HepG2 (cell line): ENCODE measurements at regions not wholly inside any gene's neighbourhood (a gene's known extent, or its start where the extent isn't known, plus 50 kb on each side); places are given as distances from the start of the nearest gene placed in this dataset.

Experiments used
- ATAC-seq: fragments of 200-7000 bp; cut with Tn5 transposase; 3 replicates; pipeline ENCODE4 v1.9.1; 2020; ENCODE audit warnings: mild to moderate bottlenecking, moderate library complexity
- BruUV-seq: library from RNA; stranded (reverse); fragments of 400-500 nt; replicated peaks from 2 replicates; lab custom pipeline; 2021; lab: Mats Ljungman, UMichigan
- CTCF ChIA-PET: fragments of 300-600 bp; formaldehyde crosslinking; extraction: SDS; loops from one replicate; lab custom pipeline; 2021; ENCODE audit warnings: low total read pairs, inconsistent platforms, low intra/inter-chr PET ratio; lab: Yijun Ruan, JAX
- POLR2A ChIA-PET: fragments of 350-600 bp; sonication (Branson Sonifier 250); formaldehyde crosslinking; loops from one replicate; lab custom pipeline; 2020; ENCODE audit warnings: antibody characterized with exemption, inconsistent platforms; lab: Yijun Ruan, JAX
- DNase-seq: peaks from one replicate; pipeline ENCODE4 v3.0.0-alpha.2; 2015; ENCODE audit warnings: low spot score
- FAIRE-seq: peaks from 3 replicates; lab custom pipeline; 2011; peaks lifted over from hg19 to GRCh38; lab: Jason Lieb, UNC
- H2AFZ ChIP-seq: one replicate; pipeline ENCODE4 v1.6.1; 2011; ENCODE audit warnings: low read length, inconsistent platforms
- H3K27ac ChIP-seq: fragments of 300-600 bp; 3 replicates; pipeline ENCODE4 v1.8.0; 2011; ENCODE audit warnings: mixed run types, mild to moderate bottlenecking, mixed read lengths, low read length, inconsistent platforms; ENCODE audit not compliant: insufficient read depth; ENCODE audit errors: extremely low read length
- H3K27me3 ChIP-seq, 2 experiments: fragments of 200-600 bp in 1 of 2; 2 replicates in 1 of 2; 3 replicates in 1 of 2; pipeline versions ENCODE4 v1.6.0 to v1.8.0; 2011; ENCODE audit warnings: low read length in 2 of 2, mild to moderate bottlenecking in 2 of 2, moderate library complexity in 2 of 2, inconsistent platforms in 1 of 2; ENCODE audit not compliant: insufficient read depth in 2 of 2, control insufficient read depth in 1 of 2
- H3K36me3 ChIP-seq, 2 experiments: fragments of 200-600 bp in 1 of 2; replicated peaks in 1 of 2; 2 replicates in 1 of 2; 3 replicates in 1 of 2; pipeline versions ENCODE4 v1.5.1 to v1.8.0; 2011; ENCODE audit warnings: low read length in 2 of 2, inconsistent platforms in 1 of 2; ENCODE audit not compliant: insufficient read depth in 2 of 2, control insufficient read depth in 1 of 2
- H3K4me1 ChIP-seq: 2 replicates; pipeline ENCODE4 v1.5.1; 2012; ENCODE audit warnings: low read length, inconsistent platforms; ENCODE audit not compliant: insufficient read depth
- H3K4me2 ChIP-seq: 2 replicates; pipeline ENCODE4 v1.6.0; 2011; ENCODE audit warnings: low read depth, low read length, inconsistent platforms
- H3K4me3 ChIP-seq, 3 experiments: fragments of 200-600 bp in 1 of 3; sonication (generic), shearing (Covaris generic) in 1 of 3; replicated peaks in 1 of 3; 2 replicates each; pipeline ENCODE4 v1.5.1; 2011 to 2016; ENCODE audit warnings: low read length in 3 of 3, inconsistent platforms in 2 of 3, low read depth in 2 of 3, mild to moderate bottlenecking in 2 of 3, control low read depth in 1 of 3, mixed read lengths in 1 of 3; ENCODE audit not compliant: insufficient read depth in 1 of 3
- H3K79me2 ChIP-seq: one replicate; pipeline ENCODE4 v1.6.1; 2011; ENCODE audit warnings: low read length, inconsistent platforms; ENCODE audit not compliant: insufficient read depth
- H3K9ac ChIP-seq: 2 replicates; pipeline ENCODE4 v1.6.0; 2011; ENCODE audit warnings: mild to moderate bottlenecking, low read depth, low read length, inconsistent platforms; ENCODE audit not compliant: insufficient read depth
- H3K9me3 ChIP-seq: 2 replicates; pipeline ENCODE4 v1.5.1; 2012; ENCODE audit warnings: mild to moderate bottlenecking, low read length
- H4K20me1 ChIP-seq: 2 replicates; pipeline ENCODE4 v1.6.0; 2011; ENCODE audit warnings: inconsistent platforms, mild to moderate bottlenecking, low read length, moderate library complexity; ENCODE audit not compliant: insufficient read depth
- E2F5 ChIP-seq: sonication (generic); formaldehyde crosslinking; conservative IDR thresholded peaks from 2 replicates; pipeline ENCODE4 v1.4.0; 2020; ENCODE audit warnings: missing genetic modification reagents
- HOXD1 ChIP-seq: sonication (generic); formaldehyde crosslinking; IDR thresholded peaks from 2 replicates; pipeline ENCODE4 v1.5.0; 2020; ENCODE audit warnings: missing genetic modification reagents
- MAFK ChIP-seq, 2 experiments: IDR thresholded peaks in 1 of 2; conservative IDR thresholded peaks in 1 of 2; 2 replicates each; pipeline ENCODE4 v1.6.1; 2011; ENCODE audit warnings: improper control_type of control experiment in 2 of 2, low read length in 2 of 2
- PAXIP1 ChIP-seq: sonication (generic); formaldehyde crosslinking; conservative IDR thresholded peaks from 2 replicates; pipeline ENCODE4 v1.4.0; 2020; ENCODE audit warnings: mild to moderate bottlenecking, missing genetic modification reagents, moderate library complexity
- PRMT3 ChIP-seq: sonication (generic); formaldehyde crosslinking; IDR thresholded peaks from 2 replicates; pipeline ENCODE4 v1.8.1; 2022; ENCODE audit warnings: low read depth, mild to moderate bottlenecking, moderate library complexity, missing genetic modification reagents, borderline replicate concordance
- XRCC5 ChIP-seq: fragments of 200-400 bp; formaldehyde crosslinking; optimal IDR thresholded peaks from 2 replicates; pipeline ENCODE3; 2017; ENCODE audit warnings: mild to moderate bottlenecking, low read length
- ZNF749 ChIP-seq: sonication (generic); formaldehyde crosslinking; IDR thresholded peaks from 2 replicates; pipeline ENCODE4 v1.8.0; 2022; ENCODE audit warnings: mild to moderate bottlenecking, missing genetic modification reagents, moderate library complexity, borderline replicate concordance
- WGBS: methylation state at CpG from one replicate; pipeline ENCODE4 v1.1.6; 2017; ENCODE audit warnings: low lambda C conversion rate; 5-methylcytosine and 5-hydroxymethylcytosine counted together
- in situ Hi-C: cut with HindIII; loops from 2 replicates; pipeline ENCODE4 v1.10.0; 2017; ENCODE audit warnings: low pct_unique_long_range_greater_than_20kb; ENCODE audit not compliant: extremely low pct_ligation_motif_present
- intact Hi-C: fragments of 100-400 bp; cut with micrococcal nuclease; formaldehyde crosslinking; loops from one replicate; pipeline ENCODE4 v1.10.0; 2022; ENCODE audit not compliant: unreplicated experiment
- TF ChIP-seq, protein P1 (sequence below): IDR thresholded peaks from 2 replicates; pipeline ENCODE4 v1.6.1; 2012; ENCODE audit warnings: low read depth, low read length, improper control_type of control experiment
- TF ChIP-seq, protein P2 (sequence below): sonication (generic); formaldehyde crosslinking; IDR thresholded peaks from 2 replicates; pipeline ENCODE4 v1.4.0; 2020; ENCODE audit warnings: mild to moderate bottlenecking, missing genetic modification reagents

DNA sequence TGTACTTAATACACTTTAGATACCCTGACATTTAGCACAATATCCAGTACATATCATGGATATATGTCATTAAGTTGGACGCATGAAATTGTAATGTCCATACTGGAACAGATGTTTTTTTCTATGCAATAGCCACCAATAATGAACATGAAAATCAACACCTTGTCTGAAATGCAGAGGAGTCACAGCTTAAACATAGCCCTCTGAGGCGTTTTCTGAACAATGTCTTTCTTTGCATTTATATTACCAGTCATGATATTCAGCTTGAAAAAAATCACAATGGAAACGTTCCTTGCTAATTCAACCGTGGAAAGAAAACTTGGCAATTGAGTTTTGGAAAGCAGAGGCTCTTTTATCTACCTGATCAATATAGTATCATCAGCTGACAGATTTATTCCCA lies 86.7 kb upstream of the COL11A1 start:
- H2AFZ ChIP-seq, result no peak overlapping the region
- FAIRE-seq, result no peak
- H3K27ac ChIP-seq, result no peak overlapping the region
- no peak overlapping the region for H3K4me2 ChIP-seq
- no peaks in the 10 kb centered on the region for H3K36me3 ChIP-seq
- BruUV-seq, result no TSS peak
- no peak overlapping the region for H3K4me3 ChIP-seq
- no peaks in the 10 kb centered on the region for H3K9me3 ChIP-seq
- H3K27me3 ChIP-seq, result no peaks in the 10 kb centered on the region
- ATAC-seq, result no peak
- no peak overlapping the region for H3K9ac ChIP-seq
- 0% methylated on average over 4 of the region's 4 CpGs for WGBS
- DNase-seq, result no peak
- in situ Hi-C loops (no loop called here), intact Hi-C loops (no loop called here)
- ChIA-PET CTCF (no interaction called here), POLR2A (no interaction called here)
- H3K4me1 ChIP-seq, result no peaks in the 10 kb centered on the region
- H4K20me1 ChIP-seq, result no peaks in the 10 kb centered on the region
- H3K79me2 ChIP-seq, result no peaks in the 10 kb centered on the region
- TF ChIP-seq, protein P1, sequence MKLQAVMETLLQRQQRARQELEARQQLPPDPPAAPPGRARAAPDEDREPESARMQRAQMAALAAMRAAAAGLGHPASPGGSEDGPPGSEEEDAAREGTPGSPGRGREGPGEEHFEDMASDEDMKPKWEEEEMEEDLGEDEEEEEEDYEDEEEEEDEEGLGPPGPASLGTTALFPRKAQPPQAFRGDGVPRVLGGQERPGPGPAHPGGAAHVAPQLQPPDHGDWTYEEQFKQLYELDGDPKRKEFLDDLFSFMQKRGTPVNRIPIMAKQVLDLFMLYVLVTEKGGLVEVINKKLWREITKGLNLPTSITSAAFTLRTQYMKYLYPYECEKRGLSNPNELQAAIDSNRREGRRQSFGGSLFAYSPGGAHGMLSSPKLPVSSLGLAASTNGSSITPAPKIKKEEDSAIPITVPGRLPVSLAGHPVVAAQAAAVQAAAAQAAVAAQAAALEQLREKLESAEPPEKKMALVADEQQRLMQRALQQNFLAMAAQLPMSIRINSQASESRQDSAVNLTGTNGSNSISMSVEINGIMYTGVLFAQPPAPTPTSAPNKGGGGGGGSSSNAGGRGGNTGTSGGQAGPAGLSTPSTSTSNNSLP, result no peak
- no peak for TF ChIP-seq XRCC5
- TF ChIP-seq MAFK (conservative IDR thresholded peaks at IDR 0.05 in 1 of 2, IDR thresholded peaks at IDR 0.05 in 1 of 2; ENCODE audit: low read length in 2 of 2), result no peak
- TF ChIP-seq E2F5, result no peak
- no peak for TF ChIP-seq ZNF749
- TF ChIP-seq PRMT3 (CRISPR knock-in tag), result no peak
- TF ChIP-seq HOXD1 (CRISPR knock-in tag), result no peak
- TF ChIP-seq, protein P2, sequence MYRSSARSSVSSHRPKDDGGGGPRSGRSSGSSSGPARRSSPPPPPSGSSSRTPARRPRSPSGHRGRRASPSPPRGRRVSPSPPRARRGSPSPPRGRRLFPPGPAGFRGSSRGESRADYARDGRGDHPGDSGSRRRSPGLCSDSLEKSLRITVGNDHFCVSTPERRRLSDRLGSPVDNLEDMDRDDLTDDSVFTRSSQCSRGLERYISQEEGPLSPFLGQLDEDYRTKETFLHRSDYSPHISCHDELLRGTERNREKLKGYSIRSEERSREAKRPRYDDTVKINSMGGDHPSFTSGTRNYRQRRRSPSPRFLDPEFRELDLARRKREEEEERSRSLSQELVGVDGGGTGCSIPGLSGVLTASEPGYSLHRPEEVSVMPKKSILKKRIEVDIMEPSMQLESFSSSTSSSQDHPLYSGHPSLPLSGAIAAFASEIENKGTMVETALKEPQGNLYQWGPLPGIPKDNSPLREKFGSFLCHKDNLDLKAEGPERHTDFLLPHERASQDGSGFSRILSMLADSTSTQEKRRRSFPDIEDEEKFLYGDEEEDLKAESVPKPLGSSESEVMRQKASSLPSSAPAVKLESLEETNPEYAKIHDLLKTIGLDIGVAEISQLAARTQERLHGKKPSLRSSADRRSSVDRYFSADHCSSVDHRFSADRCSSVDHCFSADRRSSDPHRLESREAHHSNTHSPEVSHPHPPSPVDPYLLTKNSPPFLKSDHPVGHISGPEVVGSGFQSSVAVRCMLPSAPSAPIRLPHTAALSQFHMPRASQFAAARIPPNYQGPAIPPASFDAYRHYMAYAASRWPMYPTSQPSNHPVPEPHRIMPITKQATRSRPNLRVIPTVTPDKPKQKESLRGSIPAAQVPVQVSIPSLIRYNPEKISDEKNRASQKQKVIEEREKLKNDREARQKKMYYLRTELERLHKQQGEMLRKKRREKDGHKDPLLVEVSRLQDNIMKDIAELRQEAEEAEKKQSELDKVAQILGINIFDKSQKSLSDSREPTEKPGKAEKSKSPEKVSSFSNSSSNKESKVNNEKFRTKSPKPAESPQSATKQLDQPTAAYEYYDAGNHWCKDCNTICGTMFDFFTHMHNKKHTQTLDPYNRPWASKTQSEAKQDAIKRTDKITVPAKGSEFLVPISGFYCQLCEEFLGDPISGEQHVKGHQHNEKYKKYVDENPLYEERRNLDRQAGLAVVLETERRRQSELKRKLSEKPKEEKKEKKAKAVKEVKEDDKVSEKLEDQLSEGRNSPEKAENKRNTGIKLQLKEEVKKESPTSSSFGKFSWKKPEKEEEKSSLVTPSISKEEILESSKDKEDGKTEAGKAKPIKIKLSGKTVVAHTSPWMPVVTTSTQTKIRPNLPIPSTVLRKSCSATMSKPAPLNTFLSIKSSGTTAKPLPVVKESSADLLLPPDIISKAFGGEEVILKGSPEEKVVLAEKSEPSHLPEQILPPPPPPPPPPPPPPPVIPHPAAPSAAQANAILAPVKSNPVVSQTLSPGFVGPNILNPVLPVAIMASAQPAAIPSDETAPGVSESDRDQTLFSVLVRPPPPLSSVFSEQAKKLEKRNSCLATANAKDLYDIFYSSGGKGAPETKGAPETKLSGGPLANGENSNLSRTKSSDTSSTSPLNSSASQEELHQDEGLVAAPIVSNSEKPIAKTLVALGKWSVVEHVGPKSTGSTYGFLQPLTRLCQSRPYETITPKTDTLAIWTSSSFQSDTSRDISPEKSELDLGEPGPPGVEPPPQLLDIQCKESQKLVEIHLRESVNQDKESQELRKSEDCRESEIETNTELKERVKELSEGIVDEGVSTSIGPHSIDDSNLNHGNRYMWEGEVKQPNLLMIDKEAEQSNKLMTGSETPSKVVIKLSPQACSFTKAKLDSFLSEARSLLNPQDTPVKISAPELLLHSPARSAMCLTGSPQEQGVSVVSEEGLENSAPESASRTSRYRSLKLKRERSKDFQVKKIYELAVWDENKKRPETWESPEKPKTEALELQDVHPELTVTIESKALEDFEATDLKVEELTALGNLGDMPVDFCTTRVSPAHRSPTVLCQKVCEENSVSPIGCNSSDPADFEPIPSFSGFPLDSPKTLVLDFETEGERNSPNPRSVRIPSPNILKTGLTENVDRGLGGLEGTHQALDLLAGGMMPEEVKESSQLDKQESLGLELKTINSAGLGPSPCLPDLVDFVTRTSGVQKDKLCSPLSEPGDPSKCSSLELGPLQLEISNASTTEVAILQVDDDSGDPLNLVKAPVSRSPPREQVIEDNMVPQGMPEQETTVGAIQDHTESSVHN (CRISPR knock-in tag), result no peak
- TF ChIP-seq PAXIP1 (CRISPR knock-in tag), result no peak
